H9 (cell line): ENCODE measurements at regions not wholly inside any gene's neighbourhood (a gene's known extent, or its start where the extent isn't known, plus 50 kb on each side); places are given as distances from the start of the nearest gene placed in this dataset.

ENCODE experiments used
- DNase-seq: peaks from one replicate; pipeline ENCODE4 v3.0.0-alpha.2; 2017
- H2AFZ ChIP-seq: one replicate; pipeline ENCODE4 v1.6.1; 2013; ENCODE audit warnings: mild to moderate bottlenecking, low read length, control low read depth, moderate library complexity
- H2AK5ac ChIP-seq: 2 replicates; pipeline ENCODE4 v1.6.1; 2013; ENCODE audit warnings: low read length, control low read depth, mixed read lengths; ENCODE audit not compliant: insufficient read length
- H2BK120ac ChIP-seq: one replicate; pipeline ENCODE4 v1.6.1; 2013; ENCODE audit warnings: low read depth, mild to moderate bottlenecking, low read length, control low read depth, inconsistent platforms; ENCODE audit not compliant: poor library complexity, severe bottlenecking
- H2BK12ac ChIP-seq: 2 replicates; pipeline ENCODE4 v1.6.1; 2013; ENCODE audit warnings: low read length, control low read depth, mixed read lengths, low read depth; ENCODE audit not compliant: insufficient read length
- H2BK15ac ChIP-seq: 2 replicates; pipeline ENCODE4 v1.6.1; 2013; ENCODE audit warnings: low read depth, low read length, control low read depth
- H2BK20ac ChIP-seq: one replicate; pipeline ENCODE4 v1.6.1; 2013; ENCODE audit warnings: low read depth, mild to moderate bottlenecking, low read length, control low read depth, inconsistent platforms; ENCODE audit not compliant: poor library complexity, severe bottlenecking
- H2BK5ac ChIP-seq: 2 replicates; pipeline ENCODE4 v1.6.1; 2013; ENCODE audit warnings: low read length, control low read depth, mixed read lengths; ENCODE audit not compliant: insufficient read length
- H3K14ac ChIP-seq: 2 replicates; pipeline ENCODE4 v1.6.1; 2013; ENCODE audit warnings: low read length, control low read depth; ENCODE audit not compliant: insufficient read depth
- H3K18ac ChIP-seq: 2 replicates; pipeline ENCODE4 v1.6.1; 2013; ENCODE audit warnings: low read depth, mild to moderate bottlenecking, mixed read lengths, low read length, control low read depth; ENCODE audit not compliant: insufficient read length
- H3K23ac ChIP-seq: 2 replicates; pipeline ENCODE4 v1.6.1; 2013; ENCODE audit warnings: low read length, control low read depth, mixed read lengths, low read depth; ENCODE audit not compliant: insufficient read length
- H3K23me2 ChIP-seq: 2 replicates; pipeline ENCODE4 v1.6.1; 2013; ENCODE audit warnings: low read depth, mild to moderate bottlenecking, mixed read lengths, low read length, control low read depth; ENCODE audit not compliant: insufficient read length, poor library complexity, severe bottlenecking
- H3K27ac ChIP-seq: 2 replicates; pipeline ENCODE4 v1.5.1; 2013; ENCODE audit warnings: low read length, control low read depth, mixed read lengths, low read depth; ENCODE audit not compliant: insufficient read length
- H3K27me3 ChIP-seq: 2 replicates; pipeline ENCODE4 v1.6.1; 2013; ENCODE audit warnings: low read length, control low read depth, inconsistent platforms; ENCODE audit not compliant: insufficient read depth
- H3K4ac ChIP-seq: 2 replicates; pipeline ENCODE4 v1.6.1; 2013; ENCODE audit warnings: low read depth, mild to moderate bottlenecking, control low read depth, inconsistent platforms, low read length, moderate library complexity
- H3K4me1 ChIP-seq: 2 replicates; pipeline ENCODE4 v1.6.1; 2013; ENCODE audit warnings: low read length, control low read depth, inconsistent platforms; ENCODE audit not compliant: insufficient read depth
- H3K4me2 ChIP-seq: 2 replicates; pipeline ENCODE4 v1.6.1; 2013; ENCODE audit warnings: low read length, control low read depth, mixed read lengths; ENCODE audit not compliant: insufficient read length, insufficient read depth
- H3K56ac ChIP-seq: 2 replicates; pipeline ENCODE4 v1.6.1; 2013; ENCODE audit warnings: low read depth, mild to moderate bottlenecking, mixed read lengths, low read length, control low read depth; ENCODE audit not compliant: insufficient read length
- H3K79me1 ChIP-seq: 2 replicates; pipeline ENCODE4 v1.6.1; 2013; ENCODE audit warnings: low read depth, mild to moderate bottlenecking, moderate library complexity, low read length, control low read depth, inconsistent platforms; ENCODE audit not compliant: insufficient read depth, poor library complexity, severe bottlenecking
- H3K79me2 ChIP-seq: 2 replicates; pipeline ENCODE4 v1.6.1; 2013; ENCODE audit warnings: low read length, control low read depth, inconsistent platforms; ENCODE audit not compliant: insufficient read depth
- H3K9ac ChIP-seq: 2 replicates; pipeline ENCODE4 v1.6.1; 2013; ENCODE audit warnings: low read length, control low read depth, mixed read lengths; ENCODE audit not compliant: insufficient read length; ENCODE audit errors: extremely low read depth
- H3K9me3 ChIP-seq: one replicate; pipeline ENCODE4 v1.6.1; 2013; ENCODE audit warnings: low read depth, low read length, inconsistent platforms; ENCODE audit not compliant: control insufficient read depth
- H3T11ph ChIP-seq: one replicate; pipeline ENCODE4 v1.6.1; 2013; ENCODE audit warnings: mild to moderate bottlenecking, low read length, control low read depth, inconsistent platforms
- H4K20me1 ChIP-seq: one replicate; pipeline ENCODE4 v1.6.1; 2013; ENCODE audit not compliant: control insufficient read depth, insufficient read length, insufficient read depth
- H4K5ac ChIP-seq: 2 replicates; pipeline ENCODE4 v1.6.1; 2013; ENCODE audit warnings: low read depth, mild to moderate bottlenecking, mixed read lengths, low read length, control low read depth; ENCODE audit not compliant: insufficient read length
- H4K8ac ChIP-seq: replicated peaks from 2 replicates; pipeline ENCODE4 v1.6.1; 2013; ENCODE audit warnings: low read length, control low read depth, mixed read lengths, low read depth; ENCODE audit not compliant: insufficient read length
- H4K91ac ChIP-seq: 2 replicates; pipeline ENCODE4 v1.6.1; 2013; ENCODE audit warnings: low read depth, mild to moderate bottlenecking, moderate library complexity, mixed read lengths, low read length, control low read depth; ENCODE audit not compliant: insufficient read length
- H3K27ac Mint-ChIP-seq, 3 experiments: 2 replicates in 2 of 3; 3 replicates in 1 of 3; pipeline ENCODE4 v1.8.0; 2020 to 2021; ENCODE audit warnings: mixed read lengths in 3 of 3, mild to moderate bottlenecking in 1 of 3, moderate library complexity in 1 of 3
- H3K27me3 Mint-ChIP-seq: 2 replicates; pipeline ENCODE4 v1.8.0; 2021; ENCODE audit warnings: low read depth, mild to moderate bottlenecking, moderate library complexity, mixed read lengths
- H3K36me3 Mint-ChIP-seq, 3 experiments: 2 replicates in 2 of 3; 3 replicates in 1 of 3; pipeline ENCODE4 v1.8.0; 2020 to 2021; ENCODE audit warnings: low read depth in 3 of 3, mixed read lengths in 3 of 3; ENCODE audit not compliant: insufficient read depth in 1 of 3
- H3K4me1 Mint-ChIP-seq, 2 experiments: 2 replicates each; pipeline ENCODE4 v1.8.0; 2020; ENCODE audit warnings: mixed read lengths in 2 of 2
- H3K4me3 Mint-ChIP-seq, 2 experiments: 2 replicates in 1 of 2; 3 replicates in 1 of 2; pipeline ENCODE4 v1.8.0; 2020 to 2021; ENCODE audit warnings: mild to moderate bottlenecking in 2 of 2, mixed read lengths in 2 of 2, moderate library complexity in 1 of 2
- H3K9me3 Mint-ChIP-seq, 2 experiments: 2 replicates in 1 of 2; 3 replicates in 1 of 2; pipeline ENCODE4 v1.8.0; 2020; ENCODE audit warnings: mild to moderate bottlenecking in 2 of 2, mixed read lengths in 2 of 2, moderate library complexity in 1 of 2
- WGBS: extraction: QIAGEN DNeasy Blood & Tissue Kit; methylation state at CpG from one replicate; pipeline ENCODE4 v1.1.7; 2013; ENCODE audit warnings: missing lambda C conversion rate, low lambda C conversion rate, mixed read lengths; ENCODE audit not compliant: insufficient read length; ENCODE audit errors: extremely low coverage; 5-methylcytosine and 5-hydroxymethylcytosine counted together
- TF ChIP-seq, protein P1 (sequence below): fragments of 200-600 bp; sonication (generic); conservative IDR thresholded peaks from 3 replicates; pipeline ENCODE4 v1.8.0; 2021; ENCODE audit warnings: antibody characterized with exemption, mild to moderate bottlenecking

DNA sequence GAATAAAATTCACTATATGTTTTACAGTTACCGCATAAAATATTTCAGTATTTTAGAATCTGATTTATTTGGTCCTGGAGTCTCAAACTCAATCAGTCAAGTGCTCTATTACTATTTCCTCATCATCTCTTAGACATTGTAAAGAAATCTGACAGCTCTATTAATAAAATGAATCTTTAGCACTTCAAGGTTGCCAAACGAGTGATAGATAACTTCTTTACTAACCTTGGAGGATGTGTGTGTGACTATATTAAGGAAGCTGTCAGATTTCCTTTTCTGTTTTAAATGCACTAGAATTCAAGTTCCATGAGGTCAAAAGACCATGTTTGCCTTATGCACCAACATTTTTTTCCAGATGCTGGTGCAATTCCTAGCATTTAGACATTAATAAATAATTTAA, 389.8 kb upstream of the AZI2 start:
- Histone ChIP-seq H2AFZ (no peak overlapping the region), H3K4ac (no peak overlapping the region), H3K14ac (no peak overlapping the region), H3T11ph (no peak overlapping the region), H3K9ac (no peak overlapping the region), H3K9me3 (no peaks in the 10 kb centered on the region), H3K23me2 (no peaks in the 10 kb centered on the region), H2AK5ac (no peak overlapping the region), H2BK12ac (no peak overlapping the region), H3K4me1 (no peaks in the 10 kb centered on the region), H3K27me3 (no peaks in the 10 kb centered on the region), H3K79me1 (no peaks in the 10 kb centered on the region), H4K8ac (no peak overlapping the region), H2BK5ac (no peak overlapping the region), H3K23ac (no peak overlapping the region), H4K5ac (no peak overlapping the region), H3K79me2 (no peaks in the 10 kb centered on the region), H2BK20ac (no peak overlapping the region), H4K91ac (no peak overlapping the region), H3K56ac (no peak overlapping the region), H3K27ac (no peak overlapping the region), H3K18ac (no peak overlapping the region), H3K4me2 (no peak overlapping the region), H4K20me1 (no peaks in the 10 kb centered on the region), H2BK120ac (no peak overlapping the region), H2BK15ac (no peak overlapping the region)
- H3K27ac Mint-ChIP-seq: no peak overlapping the region
- no peaks in the 10 kb centered on the region for H3K4me1 Mint-ChIP-seq
- no peak for DNase-seq
- TF ChIP-seq, protein P1, sequence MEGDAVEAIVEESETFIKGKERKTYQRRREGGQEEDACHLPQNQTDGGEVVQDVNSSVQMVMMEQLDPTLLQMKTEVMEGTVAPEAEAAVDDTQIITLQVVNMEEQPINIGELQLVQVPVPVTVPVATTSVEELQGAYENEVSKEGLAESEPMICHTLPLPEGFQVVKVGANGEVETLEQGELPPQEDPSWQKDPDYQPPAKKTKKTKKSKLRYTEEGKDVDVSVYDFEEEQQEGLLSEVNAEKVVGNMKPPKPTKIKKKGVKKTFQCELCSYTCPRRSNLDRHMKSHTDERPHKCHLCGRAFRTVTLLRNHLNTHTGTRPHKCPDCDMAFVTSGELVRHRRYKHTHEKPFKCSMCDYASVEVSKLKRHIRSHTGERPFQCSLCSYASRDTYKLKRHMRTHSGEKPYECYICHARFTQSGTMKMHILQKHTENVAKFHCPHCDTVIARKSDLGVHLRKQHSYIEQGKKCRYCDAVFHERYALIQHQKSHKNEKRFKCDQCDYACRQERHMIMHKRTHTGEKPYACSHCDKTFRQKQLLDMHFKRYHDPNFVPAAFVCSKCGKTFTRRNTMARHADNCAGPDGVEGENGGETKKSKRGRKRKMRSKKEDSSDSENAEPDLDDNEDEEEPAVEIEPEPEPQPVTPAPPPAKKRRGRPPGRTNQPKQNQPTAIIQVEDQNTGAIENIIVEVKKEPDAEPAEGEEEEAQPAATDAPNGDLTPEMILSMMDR: no peak
- H3K4me3 Mint-ChIP-seq: no peak overlapping the region
- no CpG with 5 or more reads among the region's 2 CpGs for WGBS
- peaks cover 0 to 6% (median 0%) of the 10 kb centered on the region in 3 experiments; a peak in 3 of 7 replicates for H3K36me3 Mint-ChIP-seq
- peaks cover 6 to 9% of the 10 kb centered on the region in 2 experiments; a peak in 4 of 5 replicates for H3K9me3 Mint-ChIP-seq
- H3K27me3 Mint-ChIP-seq: no peaks in the 10 kb centered on the region; the same call in 1 of the 2 replicates
